Muscle layer of duodenum (tissue), 2 donors: ENCODE measurements at regions not wholly inside any gene's neighbourhood (a gene's known extent, or its start where the extent isn't known, plus 50 kb on each side); places are given as distances from the start of the nearest gene placed in this dataset.
"Not testable (repeated sequence)": the region's sequence is repeated elsewhere in the genome, so short reads cannot be mapped to it uniquely, and the experiment has no call there.

Source experiments
- H3K27ac ChIP-seq: one replicate; pipeline ENCODE4 v1.7.0; 2013; ENCODE audit warnings: mild to moderate bottlenecking, low read length
- H3K27me3 ChIP-seq: one replicate; pipeline ENCODE4 v1.7.0; 2013; ENCODE audit warnings: low read depth, mild to moderate bottlenecking, control low read depth, low read length
- H3K36me3 ChIP-seq, 2 donors: one replicate each; pipeline ENCODE4 v1.7.0; 2013; ENCODE audit warnings: low read length in 2 of 2, control low read depth in 1 of 2, mild to moderate bottlenecking in 1 of 2; ENCODE audit not compliant: insufficient read depth in 2 of 2, control insufficient read depth in 1 of 2
- H3K4me1 ChIP-seq, 2 donors: one replicate each; pipeline ENCODE4 v1.7.0; 2013; ENCODE audit warnings: low read length in 2 of 2, mild to moderate bottlenecking in 2 of 2, control low read depth in 1 of 2, moderate library complexity in 1 of 2; ENCODE audit not compliant: insufficient read depth in 2 of 2, control insufficient read depth in 1 of 2
- H3K4me3 ChIP-seq, 2 donors: one replicate each; pipeline ENCODE4 v1.7.0; 2013; ENCODE audit warnings: low read length in 2 of 2, low read depth in 1 of 2, mild to moderate bottlenecking in 1 of 2
- H3K9me3 ChIP-seq, 2 donors: one replicate each; pipeline ENCODE4 v1.7.0; 2013; ENCODE audit warnings: low read length in 2 of 2, control low read depth in 1 of 2, mild to moderate bottlenecking in 1 of 2; ENCODE audit not compliant: control insufficient read depth in 1 of 2
- donor health status: healthy.

- no peaks in the 10 kb centered on the region for H3K27me3 ChIP-seq
- no peaks in the 10 kb centered on the region for H3K36me3 ChIP-seq
- peaks cover 0 to 4% of the 10 kb centered on the region in 2 donors for H3K9me3 ChIP-seq
- no peak overlapping the region for H3K4me3 ChIP-seq
- no peak overlapping the region for H3K27ac ChIP-seq
- no peaks in the 10 kb centered on the region for H3K4me1 ChIP-seq
Measured at GRCh38 chr12:129997239-129997638, 93.4 kb upstream of the TMEM132D start.

DNA sequence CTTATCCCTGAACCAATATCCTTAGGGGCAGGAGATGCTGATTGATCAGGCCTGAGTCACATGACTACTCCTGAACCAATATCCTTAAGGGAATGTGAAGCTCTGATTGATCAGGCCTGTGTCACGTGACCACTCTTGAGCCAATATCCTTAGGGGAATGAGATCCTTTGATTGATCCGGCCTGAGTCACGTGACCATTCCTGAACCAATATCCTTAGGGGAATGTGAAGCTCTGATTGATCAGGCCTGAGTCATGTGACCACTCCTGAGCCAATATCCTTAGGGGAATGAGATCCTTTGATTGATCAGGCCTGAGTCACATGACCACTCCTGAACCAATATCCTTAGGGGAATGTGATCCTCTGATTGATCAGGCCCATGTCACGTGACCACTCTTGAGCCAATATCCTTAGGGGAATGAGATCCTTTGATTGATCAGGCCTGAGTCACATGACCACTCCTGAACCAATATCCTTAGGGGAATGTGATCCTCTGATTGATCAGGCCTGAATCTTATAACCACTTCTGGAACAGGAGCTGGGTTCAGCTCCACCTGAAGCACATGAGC lies 100.6 kb upstream of the TMEM132D start:
- not testable (repeated sequence) for H3K36me3 ChIP-seq, H3K27me3 ChIP-seq, H3K27ac ChIP-seq, H3K9me3 ChIP-seq, H3K4me3 ChIP-seq, H3K4me1 ChIP-seq

GRCh38 chr12:130007771-130008170 lies 103.9 kb upstream of the TMEM132D start:
- Histone ChIP-seq H3K9me3 (no peaks in the 10 kb centered on the region), H3K4me3 (no peak overlapping the region), H3K27ac (no peak overlapping the region), H3K27me3 (no peaks in the 10 kb centered on the region), H3K36me3 (no peaks in the 10 kb centered on the region), H3K4me1 (no peaks in the 10 kb centered on the region)

DNA sequence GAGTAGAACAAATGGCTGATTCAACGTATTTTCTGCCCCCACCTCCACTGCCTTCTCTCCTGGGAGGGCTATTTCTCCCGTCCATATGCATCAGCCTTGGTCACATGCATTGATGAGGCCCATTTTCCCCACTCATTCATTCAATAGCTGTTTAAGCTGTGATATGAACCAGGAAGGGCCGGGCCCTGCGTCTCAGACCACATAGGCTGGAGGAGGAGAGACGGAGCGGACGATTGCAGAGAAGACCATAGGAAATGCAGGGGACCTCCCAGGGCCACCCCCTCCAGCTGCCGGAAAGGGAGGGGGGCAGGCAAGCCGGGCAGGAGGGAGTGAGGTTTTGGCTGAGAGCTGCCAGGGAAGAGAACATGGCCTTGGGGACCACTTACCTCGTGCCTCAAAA lies 104.4 kb upstream of the TMEM132D start:
- Histone ChIP-seq H3K9me3 (no peaks in the 10 kb centered on the region), H3K27me3 (no peaks in the 10 kb centered on the region), H3K27ac (no peak overlapping the region)

DNA sequence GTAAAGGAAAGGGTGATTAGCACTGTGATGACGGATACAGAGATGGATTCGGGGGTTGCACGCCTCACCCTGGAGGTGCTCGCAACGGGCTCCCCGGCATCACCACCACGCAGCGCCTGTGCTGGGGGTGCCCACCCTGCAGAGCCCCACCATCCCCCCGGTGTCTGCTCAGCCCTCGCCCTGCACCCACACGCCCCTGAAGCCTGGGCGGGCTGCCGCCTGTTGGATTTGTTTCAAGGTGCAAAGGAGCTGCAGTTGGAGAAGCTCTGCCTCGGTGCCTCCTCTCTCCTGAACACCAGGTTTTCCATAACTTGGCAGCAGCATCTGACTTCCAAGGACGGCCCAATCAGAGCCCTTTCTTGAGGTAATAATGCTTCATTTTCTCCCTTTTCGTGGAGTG lies 106.1 kb upstream of the TMEM132D start:
- H3K4me3 ChIP-seq = no peak overlapping the region
- no peak overlapping the region for H3K27ac ChIP-seq
- no peaks in the 10 kb centered on the region for H3K36me3 ChIP-seq
- H3K9me3 ChIP-seq = no peaks in the 10 kb centered on the region
- H3K4me1 ChIP-seq = no peaks in the 10 kb centered on the region
- H3K27me3 ChIP-seq = peaks cover 3% of the 10 kb centered on the region

More for the DNA sequence above, 104.4 kb upstream of the TMEM132D start:
- Histone ChIP-seq H3K4me3 (no peak overlapping the region), H3K36me3 (no peaks in the 10 kb centered on the region), H3K4me1 (no peaks in the 10 kb centered on the region)

DNA sequence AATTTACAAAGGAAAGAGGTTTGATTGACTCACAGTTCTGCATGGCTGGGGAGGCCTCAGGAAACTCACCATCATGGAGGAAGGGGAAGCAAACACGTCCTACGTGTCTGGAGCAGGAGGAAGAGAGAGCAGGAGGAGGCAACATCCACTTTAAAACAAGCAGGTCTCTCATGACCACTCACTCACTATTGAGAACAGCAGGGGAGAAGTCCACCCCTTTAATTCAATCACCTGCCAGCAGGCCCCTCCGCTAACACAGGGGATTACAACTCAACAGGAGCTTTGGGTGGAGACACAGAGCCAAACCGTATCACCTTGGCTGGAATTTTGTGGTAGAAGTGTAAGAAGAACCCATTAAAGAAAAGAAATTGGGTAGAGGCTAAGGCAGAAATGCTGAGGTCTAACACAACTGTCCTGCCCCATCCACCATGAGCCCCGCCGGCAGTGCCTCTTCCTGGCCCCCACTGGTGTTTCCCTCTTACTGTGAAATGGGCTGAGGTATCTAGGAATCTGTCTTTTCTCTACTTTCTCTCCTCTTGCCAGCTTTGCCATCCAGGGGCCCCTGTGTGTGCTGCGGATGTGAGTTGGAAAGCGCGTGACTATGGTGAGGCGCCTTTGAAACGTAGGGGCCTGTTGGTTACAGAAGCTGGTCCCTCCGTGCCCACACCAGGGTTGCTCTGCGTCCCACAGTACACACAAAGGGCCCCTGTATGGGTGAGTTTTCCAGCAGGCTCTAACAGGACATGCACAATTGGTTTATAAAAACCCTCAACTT lies 108.0 kb upstream of the TMEM132D start:
- Histone ChIP-seq H3K27ac (no peak overlapping the region), H3K9me3 (no peaks in the 10 kb centered on the region), H3K4me3 (no peak overlapping the region), H3K36me3 (no peaks in the 10 kb centered on the region), H3K27me3 (peaks cover 3% of the 10 kb centered on the region), H3K4me1 (no peaks in the 10 kb centered on the region)

- H3K27ac ChIP-seq = no peak overlapping the region
- no peaks in the 10 kb centered on the region for H3K36me3 ChIP-seq
- peaks cover 3% of the 10 kb centered on the region for H3K27me3 ChIP-seq
- no peak overlapping the region for H3K4me3 ChIP-seq
- H3K4me1 ChIP-seq = no peaks in the 10 kb centered on the region
- no peaks in the 10 kb centered on the region for H3K9me3 ChIP-seq
Measured at GRCh38 chr12:130013771-130014484, 110.1 kb upstream of the TMEM132D start.

GRCh38 chr12:130014485-130014807 lies 110.6 kb upstream of the TMEM132D start:
- Histone ChIP-seq H3K4me1 (no peaks in the 10 kb centered on the region), H3K36me3 (no peaks in the 10 kb centered on the region), H3K27me3 (peaks cover 3% of the 10 kb centered on the region), H3K4me3 (no peak overlapping the region), H3K9me3 (no peaks in the 10 kb centered on the region), H3K27ac (no peak overlapping the region)

- Histone ChIP-seq H3K27me3 (peaks cover 3% of the 10 kb centered on the region), H3K27ac (no peak overlapping the region), H3K4me3 (no peak overlapping the region), H3K4me1 (no peaks in the 10 kb centered on the region), H3K36me3 (no peaks in the 10 kb centered on the region), H3K9me3 (no peaks in the 10 kb centered on the region)
Measured at GRCh38 chr12:130016194-130016593, 112.4 kb upstream of the TMEM132D start.

DNA sequence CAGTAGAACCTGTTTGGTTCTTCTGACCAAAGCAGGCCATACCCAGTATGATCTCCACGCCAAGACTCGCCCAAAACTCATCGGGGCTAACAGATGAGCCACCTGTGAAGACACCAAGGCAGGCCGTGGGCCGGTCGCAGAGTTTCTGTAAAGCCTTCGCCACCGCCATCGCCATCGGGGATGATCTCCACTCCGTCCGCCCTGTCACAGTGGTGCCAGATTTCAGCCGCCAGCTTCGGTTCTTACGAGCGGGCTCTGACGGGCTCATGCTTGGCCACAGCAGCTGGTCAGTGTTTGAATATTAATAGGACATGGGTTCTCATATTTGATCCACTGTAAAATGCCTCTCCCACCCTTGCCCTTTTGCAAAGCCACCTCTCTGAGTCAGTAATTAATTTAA lies 113.2 kb upstream of the TMEM132D start:
- Histone ChIP-seq H3K4me1 (no peaks in the 10 kb centered on the region), H3K9me3 (no peaks in the 10 kb centered on the region), H3K27ac (no peak overlapping the region), H3K27me3 (peaks cover 3% of the 10 kb centered on the region), H3K36me3 (no peaks in the 10 kb centered on the region), H3K4me3 (no peak overlapping the region)

DNA sequence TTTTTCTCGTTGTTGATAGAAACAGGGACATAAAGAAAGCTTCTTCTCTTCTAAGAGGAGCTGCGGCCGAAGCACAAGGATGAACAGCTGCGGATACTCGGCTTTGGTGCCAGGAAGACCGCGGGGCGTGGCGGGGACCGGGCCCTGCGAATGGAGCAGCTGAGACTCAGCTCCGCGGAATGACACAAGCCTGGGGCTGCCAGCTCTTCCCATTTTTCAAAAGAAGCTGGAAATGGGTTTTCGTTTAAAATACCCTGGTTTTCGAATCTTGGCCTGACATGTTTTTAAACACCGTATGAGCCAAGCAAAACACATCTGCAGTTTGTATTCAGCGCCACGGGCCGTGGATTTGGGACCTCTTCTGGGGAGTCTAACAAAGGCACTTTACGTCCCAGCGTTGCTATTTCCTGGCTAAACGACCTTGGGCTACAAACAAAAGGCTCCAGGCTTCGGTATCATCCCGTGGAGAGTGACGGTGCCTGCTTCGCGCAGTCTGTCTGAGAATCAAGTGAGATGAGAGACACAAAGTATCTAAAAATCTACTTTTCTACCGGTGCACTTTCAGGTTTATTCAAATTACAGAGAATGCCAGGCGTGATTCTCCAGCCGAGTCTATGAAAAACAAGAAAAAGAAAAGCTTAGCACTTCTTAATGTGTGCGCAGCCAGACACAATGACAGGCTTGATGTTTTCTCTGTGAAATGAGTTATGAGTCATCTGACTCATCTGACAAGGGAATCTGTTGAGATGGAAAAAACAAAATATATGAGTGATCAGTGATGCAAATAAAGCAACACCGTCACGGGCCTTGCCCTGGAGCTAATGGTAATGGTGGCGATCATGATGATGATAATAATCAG lies 114.0 kb upstream of the TMEM132D start:
- Histone ChIP-seq H3K4me1 (no peaks in the 10 kb centered on the region), H3K4me3 (peak overlapping the region in 1 of 2 donors; percentile 32), H3K27ac (no peak overlapping the region)

More for the DNA sequence above, 114.0 kb upstream of the TMEM132D start:
- Histone ChIP-seq H3K9me3 (no peaks in the 10 kb centered on the region), H3K36me3 (no peaks in the 10 kb centered on the region), H3K27me3 (peaks cover 3% of the 10 kb centered on the region)
